GM23248 (cell line): ENCODE measurements at regions not wholly inside any gene's neighbourhood (a gene's known extent, or its start where the extent isn't known, plus 50 kb on each side); places are given as distances from the start of the nearest gene placed in this dataset.

Source experiments
- DNase-seq: peaks from one replicate; pipeline ENCODE4 v3.0.0-alpha.2; 2015
- H2AFZ ChIP-seq: fragments of 200-600 bp; sonication (generic); 2 replicates; pipeline ENCODE4 v1.6.1; 2016; ENCODE audit warnings: antibody characterized with exemption
- H3F3A ChIP-seq: fragments of 200-600 bp; sonication (generic); 2 replicates; pipeline ENCODE4 v1.6.1; 2016; ENCODE audit warnings: mild to moderate bottlenecking, antibody characterized with exemption, mixed run types; ENCODE audit not compliant: insufficient read depth
- H3K27ac ChIP-seq: fragments of 200-600 bp; sonication (generic); 2 replicates; pipeline ENCODE4 v1.5.1; 2016; ENCODE audit warnings: mild to moderate bottlenecking
- H3K27me3 ChIP-seq: fragments of 200-600 bp; sonication (generic); replicated peaks from 2 replicates; pipeline ENCODE4 v1.6.1; 2016; ENCODE audit warnings: mild to moderate bottlenecking; ENCODE audit not compliant: insufficient read depth
- H3K36me3 ChIP-seq: fragments of 200-600 bp; sonication (generic); 2 replicates; pipeline ENCODE4 v1.6.1; 2016; ENCODE audit warnings: low read depth, mild to moderate bottlenecking
- H3K4me1 ChIP-seq: fragments of 200-600 bp; sonication (generic); 2 replicates; pipeline ENCODE4 v1.6.1; 2016; ENCODE audit warnings: mild to moderate bottlenecking; ENCODE audit not compliant: insufficient read depth
- H3K4me2 ChIP-seq: fragments of 200-600 bp; sonication (generic); one replicate; pipeline ENCODE4 v1.6.1; 2016; ENCODE audit warnings: mild to moderate bottlenecking; ENCODE audit not compliant: unreplicated experiment
- H3K4me3 ChIP-seq: fragments of 200-600 bp; sonication (generic); 2 replicates; pipeline ENCODE4 v1.5.1; 2016; ENCODE audit warnings: mild to moderate bottlenecking
- H3K79me2 ChIP-seq: fragments of 200-600 bp; sonication (generic); 2 replicates; pipeline ENCODE4 v1.6.1; 2016; ENCODE audit warnings: mild to moderate bottlenecking; ENCODE audit not compliant: insufficient read depth
- H3K9ac ChIP-seq: fragments of 200-600 bp; sonication (generic); 2 replicates; pipeline ENCODE4 v1.6.1; 2016; ENCODE audit warnings: mild to moderate bottlenecking
- H3K9me2 ChIP-seq: fragments of 200-600 bp; sonication (generic); 2 replicates; pipeline ENCODE4 v1.6.1; 2016; ENCODE audit warnings: mixed run types, mild to moderate bottlenecking, moderate library complexity; ENCODE audit not compliant: insufficient read depth
- H3K9me3 ChIP-seq: fragments of 200-600 bp; sonication (generic); one replicate; pipeline ENCODE4 v1.6.1; 2017; ENCODE audit warnings: low read depth
- H4K20me1 ChIP-seq: fragments of 200-600 bp; sonication (generic); 2 replicates; pipeline ENCODE4 v1.6.0; 2016; ENCODE audit not compliant: insufficient read depth
- EZH2 ChIP-seq: fragments of 200-600 bp; sonication (generic); IDR thresholded peaks from 2 replicates; pipeline ENCODE4 v1.6.1; 2018; ENCODE audit warnings: antibody characterized with exemption, mild to moderate bottlenecking; ENCODE audit not compliant: insufficient read depth, poor library complexity, severe bottlenecking
- EZH2phosphoT487 ChIP-seq: fragments of 200-600 bp; sonication (generic); IDR thresholded peaks from 2 replicates; pipeline ENCODE4 v1.6.1; 2018; ENCODE audit warnings: antibody characterized with exemption, moderate library complexity, mild to moderate bottlenecking, low read depth; ENCODE audit not compliant: insufficient read depth
- WGBS, 2 experiments: methylation state at CpG; one replicate each; pipeline ENCODE4 v1.1.6; 2015 to 2017; ENCODE audit warnings: low lambda C conversion rate in 2 of 2, low coverage in 1 of 2; ENCODE audit errors: missing lambda C conversion rate in 2 of 2; 5-methylcytosine and 5-hydroxymethylcytosine counted together
- in situ Hi-C: fragments of 300-500 bp; cut with MboI; formaldehyde crosslinking; loops from 2 replicates; pipeline ENCODE4 v1.15.0; 2020

DNA sequence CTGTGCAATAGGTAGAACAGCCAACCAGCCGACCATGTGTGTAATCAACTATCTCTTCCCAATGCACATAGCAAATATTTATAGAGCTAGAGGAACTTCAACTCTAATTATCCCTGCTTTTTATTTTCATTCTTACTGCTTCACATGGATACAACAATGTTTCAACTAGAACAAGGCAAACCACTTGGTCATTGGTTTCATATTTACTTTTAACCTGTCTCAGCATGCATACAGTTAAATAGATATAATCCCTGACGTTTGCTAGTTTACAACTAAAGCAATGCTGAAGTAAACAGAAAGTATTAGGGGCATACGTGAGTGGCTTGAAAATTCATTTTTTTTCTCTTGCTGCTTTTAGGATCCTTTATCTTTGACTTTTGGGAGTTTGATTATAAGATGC lies 318.5 kb upstream of the MAP3K7 start:
- Histone ChIP-seq H3K36me3 (no peaks in the 10 kb centered on the region), H2AFZ (no peak overlapping the region), H3K4me2 (no peak overlapping the region), H3K27ac (no peak overlapping the region), H4K20me1 (no peaks in the 10 kb centered on the region), H3K4me1 (no peaks in the 10 kb centered on the region), H3K9me2 (no peaks in the 10 kb centered on the region), H3F3A (no peaks in the 10 kb centered on the region), H3K27me3 (no peaks in the 10 kb centered on the region), H3K79me2 (no peaks in the 10 kb centered on the region), H3K9me3 (no peaks in the 10 kb centered on the region), H3K9ac (no peak overlapping the region), H3K4me3 (no peak overlapping the region)
- in situ Hi-C loops, result no loop called here
- DNase-seq, result no peak
- TF ChIP-seq EZH2phosphoT487, result no peak
- TF ChIP-seq EZH2, result no peak
- 12 to 18% methylated on average over 3 of the region's 3 CpGs for WGBS, 2 experiments

DNA sequence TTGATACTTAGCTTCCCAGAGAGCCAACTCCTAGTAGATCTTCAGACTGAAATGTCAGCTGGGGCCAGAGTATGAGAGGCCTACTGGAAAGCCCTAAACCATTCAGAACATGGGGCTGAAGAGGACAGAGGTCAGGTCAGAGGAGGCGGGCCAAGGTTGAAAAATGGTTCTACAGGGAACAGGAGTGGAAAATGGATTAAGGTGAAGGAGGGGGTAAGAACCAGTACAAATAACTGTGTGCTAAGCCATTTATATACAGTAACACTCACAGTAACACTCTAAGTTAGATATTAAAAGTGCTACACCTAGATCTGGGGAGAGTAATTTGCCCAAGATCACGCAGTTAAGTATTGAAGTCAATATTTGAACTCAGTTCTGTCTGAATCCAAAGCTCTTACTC lies 313.2 kb upstream of the MAP3K7 start:
- no peak overlapping the region for H3K9ac ChIP-seq
- WGBS, 2 experiments, result 19 to 38% methylated on average over 2 of the region's 2 CpGs

DNA sequence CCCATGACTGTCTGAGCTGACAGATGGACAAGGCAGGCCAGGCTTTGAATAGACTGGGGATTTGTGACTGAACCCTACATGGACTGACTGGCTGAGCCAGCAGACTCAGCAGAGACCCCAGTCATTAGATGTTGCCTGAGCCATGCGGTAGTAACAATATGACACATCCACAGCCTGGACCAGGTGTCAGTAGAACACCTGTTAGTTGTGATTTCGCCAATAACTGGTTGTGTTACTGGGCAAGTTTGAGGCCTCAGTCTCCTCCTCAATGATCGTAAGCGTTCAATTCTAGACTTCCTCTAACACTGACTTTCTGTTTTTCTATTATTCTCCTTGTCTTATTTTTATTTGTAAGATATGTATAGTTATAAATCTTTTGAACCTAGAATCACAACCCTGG lies 311.9 kb upstream of the MAP3K7 start:
- TF ChIP-seq EZH2phosphoT487, result no peak

More for the DNA sequence above, 313.2 kb upstream of the MAP3K7 start:
- Histone ChIP-seq H3K27me3 (no peaks in the 10 kb centered on the region), H3K27ac (no peak overlapping the region), H2AFZ (no peak overlapping the region), H4K20me1 (no peaks in the 10 kb centered on the region), H3K9me2 (no peaks in the 10 kb centered on the region), H3K9me3 (no peaks in the 10 kb centered on the region), H3K79me2 (no peaks in the 10 kb centered on the region), H3K4me2 (no peak overlapping the region), H3F3A (no peaks in the 10 kb centered on the region), H3K36me3 (no peaks in the 10 kb centered on the region), H3K4me1 (no peaks in the 10 kb centered on the region), H3K4me3 (no peak overlapping the region)
- TF ChIP-seq EZH2 (no peak), EZH2phosphoT487 (no peak)
- DNase-seq, result no peak
- in situ Hi-C loops, result no loop called here

DNA sequence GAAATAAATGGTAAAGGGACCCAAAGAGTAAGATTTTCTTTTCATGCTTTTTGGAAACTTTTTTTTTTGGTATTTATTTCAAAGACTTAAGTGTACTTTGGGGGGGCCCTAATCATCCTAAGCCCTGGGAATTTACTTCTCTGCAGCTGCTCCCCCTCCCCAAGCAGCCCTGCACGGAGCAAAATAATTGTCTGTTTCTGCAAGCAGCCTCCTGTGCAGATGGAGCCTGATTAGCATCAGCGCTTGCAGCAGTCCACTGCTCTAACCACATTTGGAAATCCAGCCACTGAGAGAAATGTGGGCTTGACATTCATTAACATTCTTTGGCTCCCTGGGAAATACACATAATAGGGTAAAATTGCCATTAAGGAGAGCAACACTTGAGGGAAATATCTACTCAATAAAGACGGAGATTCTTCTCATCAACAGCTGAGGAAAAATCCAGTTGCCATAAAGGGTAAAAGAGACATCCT lies 309.2 kb upstream of the MAP3K7 start:
- no peak for DNase-seq
- 2% methylated on average over 3 of the region's 3 CpGs for WGBS, 2 experiments
- no peak overlapping the region for H3K4me2 ChIP-seq

More for the DNA sequence above, 311.9 kb upstream of the MAP3K7 start:
- Histone ChIP-seq H3K9me3 (no peaks in the 10 kb centered on the region), H3K9ac (no peak overlapping the region), H3K4me2 (no peak overlapping the region), H3K4me3 (no peak overlapping the region), H3K27me3 (no peaks in the 10 kb centered on the region), H2AFZ (no peak overlapping the region), H3F3A (no peaks in the 10 kb centered on the region), H3K9me2 (no peaks in the 10 kb centered on the region), H3K79me2 (no peaks in the 10 kb centered on the region), H3K27ac (no peak overlapping the region), H3K4me1 (no peaks in the 10 kb centered on the region), H3K36me3 (no peaks in the 10 kb centered on the region), H4K20me1 (no peaks in the 10 kb centered on the region)
- no peak for DNase-seq
- in situ Hi-C loops, result no loop called here
- WGBS, 2 experiments, result 35 to 53% methylated on average over 4 of the region's 4 CpGs

More for the DNA sequence above, 309.2 kb upstream of the MAP3K7 start:
- H3K27me3 ChIP-seq, result no peaks in the 10 kb centered on the region
- H3K9me3 ChIP-seq, result no peaks in the 10 kb centered on the region
- H3K9me2 ChIP-seq, result no peaks in the 10 kb centered on the region
- no peaks in the 10 kb centered on the region for H4K20me1 ChIP-seq
- no peak for TF ChIP-seq EZH2
- TF ChIP-seq EZH2phosphoT487, result no peak
- no peak overlapping the region for H2AFZ ChIP-seq
- H3K27ac ChIP-seq, result no peak overlapping the region
- H3K9ac ChIP-seq, result no peak overlapping the region
- no peak overlapping the region for H3K4me3 ChIP-seq
- H3K79me2 ChIP-seq, result no peaks in the 10 kb centered on the region
- in situ Hi-C loops, result no loop called here
- H3K4me1 ChIP-seq, result no peaks in the 10 kb centered on the region
- no peaks in the 10 kb centered on the region for H3F3A ChIP-seq
- no peaks in the 10 kb centered on the region for H3K36me3 ChIP-seq
